NCI-H748 (cell line): ENCODE measurements at regions not wholly inside any gene's neighbourhood (a gene's known extent, or its start where the extent isn't known, plus 50 kb on each side); places are given as distances from the start of the nearest gene placed in this dataset.
A peak's percentile ranks its signal among the peaks of the same experiment; 100 is the strongest.
"Not testable (repeated sequence)": the region's sequence is repeated elsewhere in the genome, so short reads cannot be mapped to it uniquely, and the experiment has no call there.

Experiments used
- DNase-seq: peaks from one replicate; lab custom pipeline; 2025; ENCODE audit not compliant: unreplicated experiment; lab: John Stamatoyannopoulos, UW

DNA sequence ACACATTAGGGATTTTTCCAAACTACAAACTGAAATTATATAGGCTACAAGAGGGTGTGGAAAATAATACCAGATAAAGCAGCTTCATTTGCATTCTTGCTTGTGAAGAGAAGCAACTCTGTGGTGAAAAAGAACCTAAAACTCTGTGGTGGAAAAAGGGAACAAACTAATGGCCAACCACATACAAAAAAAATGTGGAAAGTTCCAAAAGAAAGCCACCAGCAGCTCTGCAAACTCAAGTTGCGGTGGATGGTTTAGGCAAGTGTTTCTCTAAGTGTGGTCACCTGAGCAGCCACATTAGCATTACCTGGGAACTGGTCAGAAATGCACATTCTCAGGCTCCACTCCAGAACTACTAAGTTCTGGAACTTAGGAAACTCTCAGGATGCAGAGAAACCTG lies 586.4 kb downstream of the ACTL7B start:
- DNase-seq = no peak

DNA sequence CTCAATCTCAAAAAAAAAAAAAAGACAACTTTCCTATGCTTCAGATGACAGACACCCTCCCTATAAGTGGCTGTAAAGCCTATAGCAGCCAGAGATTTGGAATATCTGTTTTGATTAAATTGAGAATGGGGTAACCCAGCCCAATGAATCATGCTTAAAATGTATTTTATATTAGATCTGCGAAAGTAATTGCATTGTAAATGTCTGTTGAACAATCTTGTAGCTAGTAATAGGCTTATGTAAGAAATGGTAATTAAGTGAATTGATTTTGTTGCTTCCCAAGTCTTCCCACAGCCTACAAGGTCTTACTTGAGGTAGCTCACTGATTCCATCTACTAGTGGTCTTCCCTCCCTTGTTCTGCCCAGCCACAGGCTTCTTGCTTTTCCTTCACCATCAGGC lies 590.7 kb downstream of the ACTL7B start:
- no peak for DNase-seq

DNA sequence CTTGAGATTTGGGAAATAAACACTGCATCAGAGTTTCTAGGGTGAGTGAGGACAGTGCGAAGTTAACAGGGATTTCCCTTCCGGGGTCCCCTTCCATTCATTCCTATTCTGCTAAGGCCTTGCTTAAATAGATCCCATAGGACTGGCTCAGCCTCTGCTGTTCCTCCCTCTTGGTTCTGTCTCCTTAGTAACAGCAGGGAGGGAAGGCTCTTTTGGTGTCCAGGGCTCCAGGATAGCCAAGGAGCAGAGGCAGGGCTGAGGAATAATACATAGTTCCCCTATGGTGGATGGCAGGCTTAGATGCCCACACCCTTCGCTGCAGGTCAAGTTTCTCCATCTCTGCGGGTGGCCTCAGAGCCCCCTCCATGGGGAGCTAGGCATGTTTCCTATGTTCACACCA lies 591.7 kb downstream of the ACTL7B start:
- no peak for DNase-seq

DNA sequence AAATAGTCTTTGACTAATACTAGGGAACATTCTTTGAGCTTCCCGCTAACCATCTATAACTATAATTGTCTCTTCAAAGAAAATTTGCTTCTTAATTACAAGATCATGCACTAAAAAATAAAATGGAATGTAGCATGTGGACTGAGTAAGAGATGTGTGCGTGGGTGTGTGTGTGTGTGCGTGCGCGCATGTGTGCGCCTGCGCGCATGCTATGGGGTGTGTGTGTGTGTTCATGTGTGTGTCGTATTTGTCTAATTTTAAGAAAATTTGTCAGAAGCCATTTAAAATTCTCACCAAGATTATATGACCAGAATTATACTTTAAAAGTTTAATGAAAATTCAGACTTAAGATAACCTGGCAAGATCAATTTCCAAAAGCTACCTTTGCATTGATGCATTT lies 593.0 kb downstream of the ACTL7B start:
- DNase-seq = no peak

- DNase-seq = no peak
Observed at GRCh38 chr9:108259917-108260675, 595.7 kb downstream of the ACTL7B start.

GRCh38 chr9:108258640-108259039 lies 597.1 kb downstream of the ACTL7B start:
- no peak for DNase-seq

DNA sequence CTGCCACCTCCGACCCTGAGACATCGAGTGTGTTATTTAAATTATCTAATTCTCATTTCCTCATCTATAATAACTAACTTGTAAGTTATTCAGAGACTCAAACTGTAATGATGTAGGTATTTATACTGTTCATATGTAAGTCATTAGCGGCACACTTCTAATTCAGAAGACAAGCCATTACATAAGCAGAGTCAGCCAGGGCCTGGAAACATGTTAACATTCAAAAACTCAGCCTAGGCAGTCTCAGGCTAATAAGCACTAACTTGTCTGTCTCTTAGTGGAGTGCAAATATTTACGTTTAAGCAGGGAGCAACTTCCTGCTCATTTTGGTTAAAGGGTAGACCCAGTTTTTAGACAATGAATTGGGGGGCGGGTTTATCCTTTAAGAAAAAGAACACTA lies 598.4 kb downstream of the ACTL7B start:
- DNase-seq = peak; percentile 66

DNA sequence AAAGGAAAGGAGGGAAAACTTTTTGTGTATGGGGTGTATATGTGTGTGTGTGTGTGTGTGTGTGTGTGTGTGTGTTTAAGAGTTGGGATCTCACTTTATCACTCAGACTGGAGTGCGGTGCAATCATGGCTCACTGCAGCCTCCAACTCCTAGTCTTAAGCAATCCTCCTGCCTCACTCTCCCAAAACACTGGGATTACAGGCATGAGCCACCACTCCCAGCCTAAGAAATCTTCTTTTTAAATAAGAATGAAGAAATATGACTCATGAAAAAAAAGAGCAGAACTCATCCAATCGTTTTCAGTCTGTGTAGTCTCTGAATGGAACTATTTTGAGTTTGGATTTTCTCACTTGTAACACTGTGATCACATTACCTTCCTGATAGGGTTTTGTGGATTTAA lies 601.5 kb downstream of the ACTL7B start:
- DNase-seq = no peak

GRCh38 chr9:108247391-108247790 lies 608.4 kb downstream of the ACTL7B start:
- not testable (repeated sequence) for DNase-seq

- no peak for DNase-seq
Observed at GRCh38 chr9:108245901-108246300, 609.9 kb downstream of the ACTL7B start.

DNA sequence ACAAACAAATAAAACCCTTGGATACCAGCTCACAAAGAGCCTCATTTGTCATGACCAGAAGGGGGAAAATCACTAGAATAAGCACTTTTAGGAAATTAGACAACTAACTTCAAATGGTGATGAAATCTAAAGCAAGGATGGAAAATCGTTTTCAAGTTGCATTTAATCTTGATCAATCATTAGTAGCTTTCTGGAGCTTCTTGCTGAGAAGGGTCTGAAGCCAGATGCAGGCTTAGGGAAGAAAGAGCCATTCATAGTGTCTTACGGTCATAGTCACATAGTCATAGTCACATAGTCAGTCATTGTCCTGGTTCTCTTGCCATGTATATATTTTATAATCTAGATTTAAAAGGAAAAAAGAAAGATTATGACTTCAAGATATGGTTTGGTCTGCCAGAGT lies 610.5 kb downstream of the ACTL7B start:
- no peak for DNase-seq

DNA sequence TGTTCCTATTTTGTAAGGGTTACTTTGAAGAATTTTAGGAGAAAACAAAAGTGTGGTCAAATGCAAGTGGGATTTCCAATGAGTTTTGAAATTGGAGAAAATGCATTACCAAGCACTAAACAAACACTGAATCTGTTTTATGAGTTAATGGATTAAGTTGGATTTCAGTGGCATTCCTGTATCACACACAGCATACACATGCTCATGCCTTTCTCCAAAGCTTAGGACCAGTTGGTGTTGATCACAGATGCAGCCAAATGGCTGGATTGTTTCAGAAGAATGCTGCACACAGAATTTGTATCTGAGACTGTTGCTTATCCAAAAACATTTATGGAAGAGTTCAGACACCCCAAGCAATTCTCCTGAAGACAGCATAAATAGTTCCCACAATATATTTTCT lies 611.1 kb downstream of the ACTL7B start:
- no peak for DNase-seq

- DNase-seq = peak; percentile 10
Observed at GRCh38 chr9:108241384-108242073, 614.3 kb downstream of the ACTL7B start.

DNA sequence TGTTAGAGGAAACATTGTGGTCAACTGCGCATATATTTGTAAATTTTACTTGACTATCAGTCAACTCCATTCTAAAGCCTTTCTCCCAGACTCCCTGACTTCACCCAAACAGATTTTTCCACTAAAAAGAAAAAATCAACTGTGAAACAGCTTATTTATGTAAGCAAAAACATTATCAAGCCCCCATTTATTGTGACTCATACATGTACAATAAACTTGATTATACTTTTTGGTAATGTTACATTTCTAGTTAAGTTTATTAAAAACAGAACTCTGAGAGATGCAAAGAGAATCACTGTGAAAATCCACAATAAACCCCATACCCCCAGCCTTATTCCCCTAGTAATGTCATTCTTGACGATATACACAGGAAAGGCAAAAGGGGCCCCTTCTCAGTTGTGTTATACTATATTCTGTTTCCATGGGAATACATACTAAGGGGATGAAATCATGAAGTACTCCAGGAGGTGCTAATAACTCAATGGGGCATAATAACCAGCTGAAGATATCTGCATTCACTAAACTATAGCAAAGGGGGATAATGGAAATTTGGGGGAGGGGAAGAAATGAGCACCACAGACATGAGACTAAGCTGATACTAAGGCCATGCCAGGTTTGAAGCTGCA lies 616.0 kb downstream of the ACTL7B start:
- no peak for DNase-seq

DNA sequence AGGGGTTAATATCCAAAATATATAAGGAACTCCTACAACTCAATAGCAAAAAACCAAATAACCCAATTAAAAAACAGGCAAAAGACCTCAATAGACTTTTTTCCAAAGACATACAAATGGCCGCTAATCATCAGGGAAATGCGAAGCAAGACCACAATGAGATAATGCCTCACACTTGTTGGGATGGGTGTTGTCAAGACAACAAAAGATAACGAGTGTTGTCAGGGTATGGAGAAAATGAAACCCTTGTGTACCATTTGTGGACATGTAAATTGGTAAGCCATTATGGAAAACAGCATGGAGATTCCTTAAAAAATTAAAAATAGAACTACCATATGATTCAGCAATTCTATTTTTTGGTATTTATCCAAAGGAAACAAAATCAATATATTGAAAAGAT lies 620.2 kb downstream of the ACTL7B start:
- DNase-seq = peak; percentile 64

GRCh38 chr9:108234811-108235210 lies 621.0 kb downstream of the ACTL7B start:
- no peak for DNase-seq

- DNase-seq = no peak
Observed at GRCh38 chr9:108225149-108225800, 630.5 kb downstream of the ACTL7B start.

- no peak for DNase-seq
Observed at GRCh38 chr9:108224716-108225115, 631.1 kb downstream of the ACTL7B start.

- DNase-seq = no peak
Observed at GRCh38 chr9:108219664-108220063, 636.1 kb downstream of the ACTL7B start.

GRCh38 chr9:108217431-108218349 lies 638.1 kb downstream of the ACTL7B start:
- DNase-seq = no peak

- no peak for DNase-seq
Observed at GRCh38 chr9:108213511-108213910, 642.3 kb downstream of the ACTL7B start.
